ENCODE measurements at regions not wholly inside any gene's neighbourhood (a gene's known extent, or its start where the extent isn't known, plus 50 kb on each side); places are given as distances from the start of the nearest gene placed in this dataset.

- DNase-seq = no peak
- intact Hi-C loops (cut with DNase I) = no loop called here
- Histone ChIP-seq H3K4me1 (no peaks in the 10 kb centered on the region), H3K27ac (no peak overlapping the region), H3K4me3 (no peak overlapping the region), H3K36me3 (no peaks in the 10 kb centered on the region), H3K9me3 (no peaks in the 10 kb centered on the region), H3K27me3 (no peaks in the 10 kb centered on the region)
- ATAC-seq = no peak
- no peak for TF ChIP-seq CTCF (IDR thresholded peaks at IDR 0.05)
Measured at GRCh38 chr6:145283856-145284255, 451.5 kb downstream of the EPM2A start.

GRCh38 chr6:145286916-145287315 is 448.4 kb downstream of the EPM2A start:
- no peaks in the 10 kb centered on the region for H3K9me3 ChIP-seq
- no peak for DNase-seq
- no peaks in the 10 kb centered on the region for H3K4me1 ChIP-seq
- no peak overlapping the region for H3K27ac ChIP-seq
- no peak for TF ChIP-seq CTCF (IDR thresholded peaks at IDR 0.05)
- no peak overlapping the region for H3K4me3 ChIP-seq
- no peaks in the 10 kb centered on the region for H3K36me3 ChIP-seq
- no peak for ATAC-seq
- H3K27me3 ChIP-seq = no peaks in the 10 kb centered on the region
- intact Hi-C loops (cut with DNase I) = no loop called here

GRCh38 chr6:145289573-145289972 is 445.7 kb downstream of the EPM2A start:
- intact Hi-C loops (cut with DNase I) = no loop called here
- Histone ChIP-seq H3K9me3 (no peaks in the 10 kb centered on the region), H3K4me3 (no peak overlapping the region), H3K27ac (no peak overlapping the region), H3K4me1 (no peaks in the 10 kb centered on the region), H3K27me3 (no peaks in the 10 kb centered on the region), H3K36me3 (no peaks in the 10 kb centered on the region)
- no peak for TF ChIP-seq CTCF (IDR thresholded peaks at IDR 0.05)
- ATAC-seq = no peak
- DNase-seq = no peak

GRCh38 chr6:145290122-145290521 is 445.2 kb downstream of the EPM2A start:
- Histone ChIP-seq H3K4me1 (no peaks in the 10 kb centered on the region), H3K4me3 (no peak overlapping the region), H3K36me3 (no peaks in the 10 kb centered on the region), H3K27me3 (no peaks in the 10 kb centered on the region), H3K27ac (no peak overlapping the region), H3K9me3 (no peaks in the 10 kb centered on the region)
- intact Hi-C loops (cut with DNase I) = no loop called here
- no peak for DNase-seq
- no peak for TF ChIP-seq CTCF (IDR thresholded peaks at IDR 0.05)
- no peak for ATAC-seq

GRCh38 chr6:145292066-145292465 is 443.3 kb downstream of the EPM2A start:
- no peak for ATAC-seq
- intact Hi-C loops (cut with DNase I) = no loop called here
- Histone ChIP-seq H3K9me3 (no peaks in the 10 kb centered on the region), H3K4me3 (no peak overlapping the region), H3K4me1 (no peaks in the 10 kb centered on the region), H3K36me3 (no peaks in the 10 kb centered on the region), H3K27me3 (no peaks in the 10 kb centered on the region), H3K27ac (no peak overlapping the region)
- DNase-seq = no peak
- no peak for TF ChIP-seq CTCF (IDR thresholded peaks at IDR 0.05)
